GM23248 (cell line): ENCODE measurements at regions not wholly inside any gene's neighbourhood (a gene's known extent, or its start where the extent isn't known, plus 50 kb on each side); places are given as distances from the start of the nearest gene placed in this dataset.

Experiments used
- EZH2 ChIP-seq: fragments of 200-600 bp; sonication (generic); IDR thresholded peaks from 2 replicates; pipeline ENCODE4 v1.6.1; 2018; ENCODE audit warnings: antibody characterized with exemption, mild to moderate bottlenecking; ENCODE audit not compliant: insufficient read depth, poor library complexity, severe bottlenecking
- EZH2phosphoT487 ChIP-seq: fragments of 200-600 bp; sonication (generic); IDR thresholded peaks from 2 replicates; pipeline ENCODE4 v1.6.1; 2018; ENCODE audit warnings: antibody characterized with exemption, moderate library complexity, mild to moderate bottlenecking, low read depth; ENCODE audit not compliant: insufficient read depth

GRCh38 chr6:115592025-115592424 is 468.7 kb downstream of the FRK start:
- TF ChIP-seq EZH2 (no peak), EZH2phosphoT487 (no peak)
